ENCODE measurements at regions not wholly inside any gene's neighbourhood (a gene's known extent, or its start where the extent isn't known, plus 50 kb on each side); places are given as distances from the start of the nearest gene placed in this dataset.

- H3K4me1 ChIP-seq = no peaks in the 10 kb centered on the region
- DNase-seq (no peak), ATAC-seq (no peak)
- H3K9me3 ChIP-seq = no peaks in the 10 kb centered on the region
- H3K36me3 ChIP-seq = no peaks in the 10 kb centered on the region
- intact Hi-C loops (cut with DNase I) = no loop called here
- no peak for TF ChIP-seq CTCF (IDR thresholded peaks at IDR 0.05)
- H3K4me3 ChIP-seq = no peak overlapping the region
- H3K27ac ChIP-seq = no peak overlapping the region
- no peaks in the 10 kb centered on the region for H3K27me3 ChIP-seq
Observed at GRCh38 chr12:90501412-90501811, 453.6 kb downstream of the CCER1 start.

GRCh38 chr12:90499795-90500194 lies 455.2 kb downstream of the CCER1 start:
- H3K27me3 ChIP-seq = no peaks in the 10 kb centered on the region
- no peak overlapping the region for H3K27ac ChIP-seq
- no peaks in the 10 kb centered on the region for H3K4me1 ChIP-seq
- H3K9me3 ChIP-seq = no peaks in the 10 kb centered on the region
- no peak overlapping the region for H3K4me3 ChIP-seq
- intact Hi-C loops (cut with DNase I) = no loop called here
- ATAC-seq = no peak
- no peak for TF ChIP-seq CTCF (IDR thresholded peaks at IDR 0.05)
- DNase-seq = no peak
- H3K36me3 ChIP-seq = no peaks in the 10 kb centered on the region

- Histone ChIP-seq H3K36me3 (no peaks in the 10 kb centered on the region), H3K27me3 (no peaks in the 10 kb centered on the region), H3K4me1 (no peaks in the 10 kb centered on the region), H3K4me3 (no peak overlapping the region), H3K9me3 (no peaks in the 10 kb centered on the region), H3K27ac (no peak overlapping the region)
- no peak for TF ChIP-seq CTCF (IDR thresholded peaks at IDR 0.05)
- ATAC-seq = no peak
- intact Hi-C loops (cut with DNase I) = no loop called here
- DNase-seq = no peak
Observed at GRCh38 chr12:90497923-90498545, 456.9 kb downstream of the CCER1 start.

- Histone ChIP-seq H3K9me3 (peaks cover 0 to 17% of the 10 kb centered on the region in 2 donors), H3K27me3 (no peaks in the 10 kb centered on the region), H3K4me1 (no peaks in the 10 kb centered on the region), H3K4me3 (no peak overlapping the region), H3K27ac (no peak overlapping the region), H3K36me3 (no peaks in the 10 kb centered on the region)
- intact Hi-C loops (cut with DNase I) = no loop called here
- no peak for DNase-seq
- no peak for TF ChIP-seq CTCF (IDR thresholded peaks at IDR 0.05)
- no peak for ATAC-seq
Observed at GRCh38 chr12:90490355-90490754, 464.6 kb downstream of the CCER1 start.

GRCh38 chr12:90489141-90489540 lies 465.8 kb downstream of the CCER1 start:
- intact Hi-C loops (cut with DNase I) = no loop called here
- Histone ChIP-seq H3K4me3 (no peak overlapping the region), H3K36me3 (no peaks in the 10 kb centered on the region), H3K4me1 (no peaks in the 10 kb centered on the region), H3K27me3 (no peaks in the 10 kb centered on the region), H3K9me3 (peaks cover 0 to 17% of the 10 kb centered on the region in 2 donors), H3K27ac (no peak overlapping the region)
- no peak for TF ChIP-seq CTCF (IDR thresholded peaks at IDR 0.05)
- no peak for DNase-seq
- no peak for ATAC-seq

All from left lung (tissue), 4 donors.